ENCODE measurements at regions not wholly inside any gene's neighbourhood (a gene's known extent, or its start where the extent isn't known, plus 50 kb on each side); places are given as distances from the start of the nearest gene placed in this dataset.

- no peak for TF ChIP-seq CTCF (IDR thresholded peaks at IDR 0.05; ENCODE audit: low read depth, low read length, poor library complexity, severe bottlenecking)
- TF ChIP-seq EZH2phosphoT487 (IDR thresholded peaks at IDR 0.05; ENCODE audit: borderline replicate concordance, low read length): no peak
Observed at GRCh38 chr3:157755233-157755632, 252.0 kb upstream of the VEPH1 start.
